ENCODE measurements at regions not wholly inside any gene's neighbourhood (a gene's known extent, or its start where the extent isn't known, plus 50 kb on each side); places are given as distances from the start of the nearest gene placed in this dataset.

GRCh38 chr11:92589512-92589911 is 364.9 kb downstream of the FAT3 start:
- DNase-seq (no peak), ATAC-seq (ENCODE audit: poor library complexity) (no peak)
- intact Hi-C loops (cut with DNase I, micrococcal nuclease): no loop called here
- no peaks in the 10 kb centered on the region for H3K4me1 Mint-ChIP-seq (ENCODE audit: low read depth)
- ChIA-PET CTCF (no interaction called here), POLR2A (no interaction called here)
- no peak overlapping the region for H3K27ac Mint-ChIP-seq
- no peaks in the 10 kb centered on the region for H3K4me1 ChIP-seq (ENCODE audit: insufficient read depth, low read length)
- TF ChIP-seq, protein P1, sequence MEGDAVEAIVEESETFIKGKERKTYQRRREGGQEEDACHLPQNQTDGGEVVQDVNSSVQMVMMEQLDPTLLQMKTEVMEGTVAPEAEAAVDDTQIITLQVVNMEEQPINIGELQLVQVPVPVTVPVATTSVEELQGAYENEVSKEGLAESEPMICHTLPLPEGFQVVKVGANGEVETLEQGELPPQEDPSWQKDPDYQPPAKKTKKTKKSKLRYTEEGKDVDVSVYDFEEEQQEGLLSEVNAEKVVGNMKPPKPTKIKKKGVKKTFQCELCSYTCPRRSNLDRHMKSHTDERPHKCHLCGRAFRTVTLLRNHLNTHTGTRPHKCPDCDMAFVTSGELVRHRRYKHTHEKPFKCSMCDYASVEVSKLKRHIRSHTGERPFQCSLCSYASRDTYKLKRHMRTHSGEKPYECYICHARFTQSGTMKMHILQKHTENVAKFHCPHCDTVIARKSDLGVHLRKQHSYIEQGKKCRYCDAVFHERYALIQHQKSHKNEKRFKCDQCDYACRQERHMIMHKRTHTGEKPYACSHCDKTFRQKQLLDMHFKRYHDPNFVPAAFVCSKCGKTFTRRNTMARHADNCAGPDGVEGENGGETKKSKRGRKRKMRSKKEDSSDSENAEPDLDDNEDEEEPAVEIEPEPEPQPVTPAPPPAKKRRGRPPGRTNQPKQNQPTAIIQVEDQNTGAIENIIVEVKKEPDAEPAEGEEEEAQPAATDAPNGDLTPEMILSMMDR (IDR thresholded peaks at IDR 0.05): no peak
- no peak overlapping the region for H3K4me3 Mint-ChIP-seq
- no peaks in the 10 kb centered on the region for H3K27me3 Mint-ChIP-seq
- H3K9me3 ChIP-seq (ENCODE audit: control insufficient read depth in 1 of 2, insufficient read depth in 1 of 2, low read length in 2 of 2): no peaks in the 10 kb centered on the region
- H3K27ac ChIP-seq (ENCODE audit: low read depth in 1 of 2, low read length in 2 of 2): no peak overlapping the region
- H3K9me3 Mint-ChIP-seq: no peaks in the 10 kb centered on the region
- H3K4me3 ChIP-seq (ENCODE audit: low read length): no peak overlapping the region
- H3K27me3 ChIP-seq (ENCODE audit: control insufficient read depth in 1 of 2, insufficient read depth in 2 of 2, low read length in 2 of 2): no peaks in the 10 kb centered on the region
- no peaks in the 10 kb centered on the region for H3K36me3 Mint-ChIP-seq (ENCODE audit: low read depth)
- H3K36me3 ChIP-seq (ENCODE audit: insufficient read depth, low read length): no peaks in the 10 kb centered on the region

DNA sequence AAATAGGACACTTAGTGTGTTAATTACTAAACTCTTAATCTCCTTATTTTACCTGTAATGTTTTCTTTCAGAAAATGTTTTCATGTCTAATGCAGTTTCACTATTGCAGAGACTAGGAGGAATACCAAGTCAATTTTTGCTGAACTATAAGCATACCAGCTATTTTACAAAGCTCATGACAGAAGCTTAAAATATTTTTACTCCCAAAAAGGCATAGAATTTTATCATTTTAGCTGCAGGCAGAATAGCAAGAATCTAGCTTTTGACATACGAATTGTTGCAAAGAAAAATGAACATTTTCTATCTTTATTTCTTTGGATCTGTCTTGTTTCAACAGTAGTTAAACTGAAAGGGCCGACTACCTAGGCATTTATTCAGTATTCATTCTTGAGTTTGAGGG is 366.9 kb downstream of the FAT3 start:
- intact Hi-C loops (cut with DNase I, micrococcal nuclease): no loop called here
- no peaks in the 10 kb centered on the region for H3K9me3 Mint-ChIP-seq
- no peaks in the 10 kb centered on the region for H3K9me3 ChIP-seq (ENCODE audit: control insufficient read depth in 1 of 2, insufficient read depth in 1 of 2, low read length in 2 of 2)
- no peak overlapping the region for H3K4me3 ChIP-seq (ENCODE audit: low read length)
- ATAC-seq (ENCODE audit: poor library complexity): no peak
- no peak for DNase-seq
- POLR2A ChIA-PET: no interaction called here
- H3K27ac ChIP-seq (ENCODE audit: low read depth in 1 of 2, low read length in 2 of 2): no peak overlapping the region
- H3K36me3 ChIP-seq (ENCODE audit: insufficient read depth, low read length): no peaks in the 10 kb centered on the region
- no peaks in the 10 kb centered on the region for H3K4me1 ChIP-seq (ENCODE audit: insufficient read depth, low read length)
- no peak overlapping the region for H3K4me3 Mint-ChIP-seq
- H3K4me1 Mint-ChIP-seq (ENCODE audit: low read depth): no peaks in the 10 kb centered on the region
- no peaks in the 10 kb centered on the region for H3K27me3 ChIP-seq (ENCODE audit: control insufficient read depth in 1 of 2, insufficient read depth in 2 of 2, low read length in 2 of 2)
- H3K27me3 Mint-ChIP-seq: no peaks in the 10 kb centered on the region
- TF ChIP-seq, protein P1 (IDR thresholded peaks at IDR 0.05): no peak
- no peak overlapping the region for H3K27ac Mint-ChIP-seq
- H3K36me3 Mint-ChIP-seq (ENCODE audit: low read depth): no peaks in the 10 kb centered on the region
- CTCF ChIA-PET: no interaction called here

GRCh38 chr11:92594251-92594650 is 369.6 kb downstream of the FAT3 start:
- Histone ChIP-seq H3K36me3 (ENCODE audit: insufficient read depth, low read length) (no peaks in the 10 kb centered on the region), H3K9me3 (ENCODE audit: control insufficient read depth in 1 of 2, insufficient read depth in 1 of 2, low read length in 2 of 2) (no peaks in the 10 kb centered on the region), H3K27me3 (ENCODE audit: control insufficient read depth in 1 of 2, insufficient read depth in 2 of 2, low read length in 2 of 2) (no peaks in the 10 kb centered on the region), H3K4me3 (ENCODE audit: low read length) (no peak overlapping the region), H3K27ac (ENCODE audit: low read depth in 1 of 2, low read length in 2 of 2) (no peak overlapping the region), H3K4me1 (ENCODE audit: insufficient read depth, low read length) (no peaks in the 10 kb centered on the region)
- no peak overlapping the region for H3K27ac Mint-ChIP-seq
- ATAC-seq (ENCODE audit: poor library complexity) (no peak), DNase-seq (no peak)
- ChIA-PET CTCF (no interaction called here), POLR2A (no interaction called here)
- H3K36me3 Mint-ChIP-seq (ENCODE audit: low read depth): no peaks in the 10 kb centered on the region
- no peak overlapping the region for H3K4me3 Mint-ChIP-seq
- TF ChIP-seq, protein P1 (IDR thresholded peaks at IDR 0.05): no peak
- no peaks in the 10 kb centered on the region for H3K4me1 Mint-ChIP-seq (ENCODE audit: low read depth)
- intact Hi-C loops (cut with DNase I, micrococcal nuclease): no loop called here
- no peaks in the 10 kb centered on the region for H3K9me3 Mint-ChIP-seq
- H3K27me3 Mint-ChIP-seq: no peaks in the 10 kb centered on the region
